H1 (cell line): ENCODE measurements at regions not wholly inside any gene's neighbourhood (a gene's known extent, or its start where the extent isn't known, plus 50 kb on each side); places are given as distances from the start of the nearest gene placed in this dataset.

Source experiments
- ATF2 ChIP-seq: IDR thresholded peaks from 2 replicates; pipeline ENCODE4 v1.6.1; 2012; ENCODE audit warnings: low read length, inconsistent platforms
- BACH1 ChIP-seq: IDR thresholded peaks from 2 replicates; pipeline ENCODE4 v1.6.1; 2012; ENCODE audit warnings: low read length, improper control_type of control experiment
- CEBPB ChIP-seq: IDR thresholded peaks from 2 replicates; pipeline ENCODE4 v1.6.1; 2012; ENCODE audit warnings: low read depth, low read length
- CHD2 ChIP-seq: IDR thresholded peaks from 2 replicates; pipeline ENCODE4 v1.6.1; 2012; ENCODE audit warnings: low read length, improper control_type of control experiment
- CTCF ChIP-seq, 3 experiments: IDR thresholded peaks; 1 replicate in 2 of 3; 2 replicates in 1 of 3; pipeline versions ENCODE4 v1.5.1 to v1.6.1; 2011; ENCODE audit warnings: low read length in 3 of 3, mild to moderate bottlenecking in 3 of 3, inconsistent platforms in 2 of 3, low read depth in 1 of 3, moderate library complexity in 1 of 3; ENCODE audit not compliant: insufficient read depth in 1 of 3; ENCODE audit errors: control extremely low read depth in 1 of 3
- EP300 ChIP-seq, 2 experiments: IDR thresholded peaks; 1 replicate in 1 of 2; 2 replicates in 1 of 2; pipeline ENCODE4 v1.6.1; 2011 to 2012; ENCODE audit warnings: low read depth in 2 of 2, low read length in 2 of 2, mild to moderate bottlenecking in 2 of 2, borderline replicate concordance in 1 of 2, inconsistent platforms in 1 of 2, moderate library complexity in 1 of 2
- GABPA ChIP-seq: IDR thresholded peaks from 2 replicates; pipeline ENCODE4 v1.6.1; 2011; ENCODE audit warnings: mild to moderate bottlenecking, low read length, moderate library complexity, borderline replicate concordance; ENCODE audit not compliant: insufficient read depth
- GTF2F1 ChIP-seq: IDR thresholded peaks from 2 replicates; pipeline ENCODE4 v1.6.1; 2012; ENCODE audit warnings: low read depth, low read length, improper control_type of control experiment, borderline replicate concordance
- JUN ChIP-seq: IDR thresholded peaks from 2 replicates; pipeline ENCODE4 v1.6.1; 2011; ENCODE audit warnings: low read depth, mild to moderate bottlenecking, improper control_type of control experiment, low read length
- KDM4A ChIP-seq: IDR thresholded peaks from one replicate; pipeline ENCODE4 v1.7.1; 2012; ENCODE audit warnings: low read depth, mild to moderate bottlenecking, moderate library complexity, low read length, inconsistent platforms; ENCODE audit not compliant: severe bottlenecking
- KDM5A ChIP-seq: fragments of 200-600 bp; IDR thresholded peaks from 2 replicates; pipeline ENCODE4 v1.7.1; 2012; ENCODE audit warnings: mild to moderate bottlenecking, low read length, inconsistent platforms, mixed read lengths
- NRF1 ChIP-seq: IDR thresholded peaks from 2 replicates; pipeline ENCODE4 v1.6.1; 2011; ENCODE audit warnings: mild to moderate bottlenecking, low read depth, low read length, improper control_type of control experiment
- PHF8 ChIP-seq: fragments of 200-600 bp; sonication (generic); conservative IDR thresholded peaks from 2 replicates; pipeline ENCODE4 v1.7.1; 2012; ENCODE audit warnings: low read depth, mild to moderate bottlenecking, inconsistent platforms, low read length, moderate library complexity
- RFX5 ChIP-seq: IDR thresholded peaks from 2 replicates; pipeline ENCODE4 v1.6.1; 2011; ENCODE audit warnings: low read depth, low read length, improper control_type of control experiment, borderline replicate concordance
- RXRA ChIP-seq: IDR thresholded peaks from 2 replicates; pipeline ENCODE4 v1.6.1; 2011; ENCODE audit warnings: low read depth, mild to moderate bottlenecking, low read length, moderate library complexity; ENCODE audit not compliant: insufficient read depth
- SAP30 ChIP-seq: fragments of 300-600 bp; sonication (generic); IDR thresholded peaks from 2 replicates; pipeline ENCODE4 v1.7.1; 2012; ENCODE audit warnings: low read length, moderate library complexity, mild to moderate bottlenecking, inconsistent platforms; ENCODE audit not compliant: insufficient read depth, insufficient replicate concordance
- SIRT6 ChIP-seq: IDR thresholded peaks from one replicate; pipeline ENCODE4 v1.7.1; 2012; ENCODE audit warnings: low read length, inconsistent platforms
- SIX5 ChIP-seq: IDR thresholded peaks from 2 replicates; pipeline ENCODE4 v1.6.1; 2011; ENCODE audit warnings: mild to moderate bottlenecking, low read depth, low read length
- SUZ12 ChIP-seq: fragments of 200-600 bp; sonication (generic); IDR thresholded peaks from 2 replicates; pipeline ENCODE4 v1.6.1; 2012; ENCODE audit warnings: mild to moderate bottlenecking, inconsistent platforms, low read length, moderate library complexity, mixed read lengths
- TEAD4 ChIP-seq: IDR thresholded peaks from 2 replicates; pipeline ENCODE4 v1.6.1; 2012; ENCODE audit warnings: low read depth, low read length, inconsistent platforms, mixed read lengths
- ZNF274 ChIP-seq: IDR thresholded peaks from 2 replicates; pipeline ENCODE4 v1.7.0; 2012; ENCODE audit warnings: low read length, borderline replicate concordance; ENCODE audit errors: extremely low read depth

GRCh38 chr6:41427642-41428335 lies 92.4 kb downstream of the NCR2 start (continued):
- TF ChIP-seq ATF2, result no peak
- no peak for TF ChIP-seq SIX5
- no peak for TF ChIP-seq JUN
- peak; percentile 89 for TF ChIP-seq KDM4A
- TF ChIP-seq SUZ12, result no peak
- TF ChIP-seq RFX5, result no peak
- TF ChIP-seq GABPA, result no peak
- no peak for TF ChIP-seq SAP30
- TF ChIP-seq CEBPB, result no peak
- no peak for TF ChIP-seq GTF2F1
- no peak for TF ChIP-seq ZNF274
- TF ChIP-seq SIRT6, result no peak
- no peak for TF ChIP-seq TEAD4
- no peak for TF ChIP-seq RXRA
- no peak for TF ChIP-seq KDM5A
- TF ChIP-seq EP300 (IDR thresholded peaks at IDR 0.05; ENCODE audit: borderline replicate concordance in 1 of 2, low read depth in 2 of 2, low read length in 2 of 2), result peak in 1 of 2 experiments; percentile 14; a peak in 1 of 3 replicates
- TF ChIP-seq BACH1, result no peak
- TF ChIP-seq NRF1, result no peak
- TF ChIP-seq CHD2, result no peak
- TF ChIP-seq CTCF (IDR thresholded peaks at IDR 0.05; ENCODE audit: control extremely low read depth in 1 of 3, insufficient read depth in 1 of 3, low read depth in 1 of 3, low read length in 3 of 3), result no peak
- no peak for TF ChIP-seq PHF8
